Keratinocyte (primary cell): ENCODE measurements at regions not wholly inside any gene's neighbourhood (a gene's known extent, or its start where the extent isn't known, plus 50 kb on each side); places are given as distances from the start of the nearest gene placed in this dataset.

Experiments
- DNase-seq: peaks from one replicate; pipeline ENCODE4 v3.0.0-alpha.2; 2011; ENCODE audit warnings: low read depth, missing footprints, low spot score
- FAIRE-seq: peaks from 2 replicates; lab custom pipeline; 2011; peaks lifted over from hg19 to GRCh38; lab: Jason Lieb, UNC
- H2AFZ ChIP-seq: 2 replicates; pipeline ENCODE4 v1.6.0; 2012; ENCODE audit warnings: low read length, control low read depth, inconsistent platforms; ENCODE audit not compliant: control insufficient read depth
- H3K27ac ChIP-seq: 2 replicates; pipeline ENCODE4 v1.5.1; 2011; ENCODE audit warnings: low read length; ENCODE audit not compliant: control insufficient read depth, insufficient read depth
- H3K27me3 ChIP-seq: 3 replicates; pipeline ENCODE4 v1.6.0; 2011; ENCODE audit warnings: low read length; ENCODE audit not compliant: control insufficient read depth, insufficient read depth; ENCODE audit errors: extremely low read depth
- H3K36me3 ChIP-seq, 2 experiments: 2 replicates in 1 of 2; 3 replicates in 1 of 2; pipeline ENCODE4 v1.5.1; 2011; ENCODE audit warnings: low read length in 2 of 2, mild to moderate bottlenecking in 1 of 2; ENCODE audit not compliant: control insufficient read depth in 2 of 2, insufficient read depth in 2 of 2; ENCODE audit errors: extremely low read depth in 1 of 2
- H3K4me1 ChIP-seq: 3 replicates; pipeline ENCODE4 v1.5.1; 2011; ENCODE audit warnings: low read length; ENCODE audit not compliant: control insufficient read depth, insufficient read depth; ENCODE audit errors: extremely low read depth
- H3K4me2 ChIP-seq: 3 replicates; pipeline ENCODE4 v1.6.0; 2011; ENCODE audit warnings: low read depth, low read length; ENCODE audit not compliant: control insufficient read depth, insufficient read depth; ENCODE audit errors: extremely low read depth
- H3K4me3 ChIP-seq, 3 experiments: fragments of 200-600 bp in 1 of 3; sonication (generic) in 1 of 3; 2 replicates in 2 of 3; 3 replicates in 1 of 3; pipeline ENCODE4 v1.5.1; 2011 to 2016; ENCODE audit warnings: low read length in 3 of 3, mild to moderate bottlenecking in 3 of 3, control low read depth in 2 of 3, inconsistent platforms in 1 of 3, low read depth in 1 of 3, mixed read lengths in 1 of 3, mixed run types in 1 of 3, moderate library complexity in 1 of 3; ENCODE audit not compliant: control insufficient read depth in 2 of 3, insufficient read depth in 2 of 3; ENCODE audit errors: extremely low read depth in 1 of 3
- H3K79me2 ChIP-seq: 2 replicates; pipeline ENCODE4 v1.6.0; 2012; ENCODE audit warnings: low read length; ENCODE audit not compliant: control insufficient read depth, insufficient read depth
- H3K9ac ChIP-seq: 3 replicates; pipeline ENCODE4 v1.6.0; 2011; ENCODE audit warnings: low read length; ENCODE audit not compliant: control insufficient read depth, insufficient read depth; ENCODE audit errors: extremely low read depth
- H3K9me1 ChIP-seq: 3 replicates; pipeline ENCODE4 v1.6.0; 2011; ENCODE audit warnings: low read length; ENCODE audit not compliant: control insufficient read depth, insufficient read depth; ENCODE audit errors: extremely low read depth
- H3K9me3 ChIP-seq: 2 replicates; pipeline ENCODE4 v1.5.1; 2012; ENCODE audit warnings: low read depth, low read length; ENCODE audit not compliant: control insufficient read depth
- H4K20me1 ChIP-seq: 3 replicates; pipeline ENCODE4 v1.6.0; 2011; ENCODE audit warnings: low read length; ENCODE audit not compliant: control insufficient read depth, insufficient read depth; ENCODE audit errors: extremely low read depth
- EZH2 ChIP-seq: IDR thresholded peaks from one replicate; pipeline ENCODE4 v1.6.1; 2012; ENCODE audit warnings: inconsistent platforms, mild to moderate bottlenecking, low read length, moderate library complexity
- dilution Hi-C: fragments of 300-500 bp; cut with MboI; formaldehyde crosslinking; loops from one replicate; pipeline ENCODE4 v1.7.0; 2020; ENCODE audit warnings: low sequenced_read_pairs; ENCODE audit not compliant: extremely low pct_ligation_motif_present
- TF ChIP-seq, protein P1 (sequence below), 3 experiments: IDR thresholded peaks in 1 of 3; conservative IDR thresholded peaks in 1 of 3; optimal IDR thresholded peaks in 1 of 3; 2 replicates in 2 of 3; 3 replicates in 1 of 3; pipeline versions ENCODE3 to v1.5.1; 2011; ENCODE audit warnings: low read length in 3 of 3, mild to moderate bottlenecking in 3 of 3, moderate library complexity in 2 of 3, control low read depth in 1 of 3, inconsistent platforms in 1 of 3; ENCODE audit not compliant: insufficient read depth in 2 of 3; ENCODE audit errors: extremely low read depth in 1 of 3

DNA sequence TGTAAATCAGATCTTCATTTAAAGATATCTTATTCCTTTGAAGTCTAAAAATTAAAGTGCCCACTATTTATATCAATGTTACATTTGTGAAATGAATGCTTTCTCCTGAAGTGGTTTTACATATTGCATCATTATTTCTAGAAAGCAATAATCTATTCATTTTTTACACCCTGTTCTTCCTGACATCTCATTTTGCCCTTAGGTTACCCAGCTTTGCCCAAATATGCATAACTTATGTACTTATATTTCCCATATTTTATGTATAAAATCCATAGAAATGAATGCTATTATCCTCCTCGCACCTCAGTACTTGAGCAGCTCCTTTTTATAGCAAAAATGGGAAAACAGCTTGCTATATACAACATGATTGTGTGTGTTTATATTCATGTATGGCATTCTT is 396.5 kb upstream of the DSEL start:
- H3K79me2 ChIP-seq, result no peaks in the 10 kb centered on the region
- dilution Hi-C loops, result no loop called here
- H2AFZ ChIP-seq, result no peak overlapping the region
- no peaks in the 10 kb centered on the region for H3K9me1 ChIP-seq
- no peak overlapping the region for H3K4me2 ChIP-seq
- no peak overlapping the region for H3K4me3 ChIP-seq
- FAIRE-seq (no peak), DNase-seq (no peak)
- no peak overlapping the region for H3K9ac ChIP-seq
- H3K4me1 ChIP-seq, result no peaks in the 10 kb centered on the region
- no peaks in the 10 kb centered on the region for H3K9me3 ChIP-seq
- TF ChIP-seq, protein P1, sequence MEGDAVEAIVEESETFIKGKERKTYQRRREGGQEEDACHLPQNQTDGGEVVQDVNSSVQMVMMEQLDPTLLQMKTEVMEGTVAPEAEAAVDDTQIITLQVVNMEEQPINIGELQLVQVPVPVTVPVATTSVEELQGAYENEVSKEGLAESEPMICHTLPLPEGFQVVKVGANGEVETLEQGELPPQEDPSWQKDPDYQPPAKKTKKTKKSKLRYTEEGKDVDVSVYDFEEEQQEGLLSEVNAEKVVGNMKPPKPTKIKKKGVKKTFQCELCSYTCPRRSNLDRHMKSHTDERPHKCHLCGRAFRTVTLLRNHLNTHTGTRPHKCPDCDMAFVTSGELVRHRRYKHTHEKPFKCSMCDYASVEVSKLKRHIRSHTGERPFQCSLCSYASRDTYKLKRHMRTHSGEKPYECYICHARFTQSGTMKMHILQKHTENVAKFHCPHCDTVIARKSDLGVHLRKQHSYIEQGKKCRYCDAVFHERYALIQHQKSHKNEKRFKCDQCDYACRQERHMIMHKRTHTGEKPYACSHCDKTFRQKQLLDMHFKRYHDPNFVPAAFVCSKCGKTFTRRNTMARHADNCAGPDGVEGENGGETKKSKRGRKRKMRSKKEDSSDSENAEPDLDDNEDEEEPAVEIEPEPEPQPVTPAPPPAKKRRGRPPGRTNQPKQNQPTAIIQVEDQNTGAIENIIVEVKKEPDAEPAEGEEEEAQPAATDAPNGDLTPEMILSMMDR (optimal IDR thresholded peaks at IDR 0.05 in 1 of 3, IDR thresholded peaks at IDR 0.05 in 1 of 3, conservative IDR thresholded peaks at IDR 0.05 in 1 of 3; ENCODE audit: extremely low read depth in 1 of 3, insufficient read depth in 2 of 3, low read length in 3 of 3), result no peak
- no peak for TF ChIP-seq EZH2
- no peak overlapping the region for H3K27ac ChIP-seq
- no peaks in the 10 kb centered on the region for H4K20me1 ChIP-seq
- no peaks in the 10 kb centered on the region for H3K36me3 ChIP-seq
- H3K27me3 ChIP-seq, result no peaks in the 10 kb centered on the region

DNA sequence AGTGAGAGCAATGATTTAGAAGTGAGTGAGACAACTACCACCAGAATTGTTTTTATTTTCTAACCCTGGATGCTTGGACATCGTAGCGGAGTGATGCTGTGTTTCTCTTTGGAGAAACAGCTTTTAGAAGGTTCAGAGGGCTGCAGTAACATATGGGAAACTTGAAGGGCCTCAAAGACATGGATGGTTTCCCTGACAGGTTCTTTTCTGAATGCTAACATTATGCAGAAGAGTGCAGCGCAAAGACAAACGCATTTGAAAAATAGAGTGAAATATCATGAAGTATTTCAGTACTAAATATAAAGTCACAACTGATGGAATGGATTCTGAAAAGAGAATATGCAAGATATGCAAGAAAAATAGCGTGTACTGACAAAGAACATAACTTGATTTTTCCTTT is 385.1 kb upstream of the DSEL start:
- Histone ChIP-seq H4K20me1 (no peaks in the 10 kb centered on the region), H3K4me2 (no peak overlapping the region), H2AFZ (no peak overlapping the region), H3K36me3 (no peaks in the 10 kb centered on the region), H3K9me1 (no peaks in the 10 kb centered on the region), H3K9ac (no peak overlapping the region), H3K79me2 (no peaks in the 10 kb centered on the region), H3K4me1 (no peaks in the 10 kb centered on the region), H3K27me3 (no peaks in the 10 kb centered on the region), H3K27ac (no peak overlapping the region), H3K4me3 (no peak overlapping the region), H3K9me3 (no peaks in the 10 kb centered on the region)
- DNase-seq, result no peak
- no peak for FAIRE-seq
- dilution Hi-C loops, result no loop called here
- no peak for TF ChIP-seq EZH2
- TF ChIP-seq, protein P1 (optimal IDR thresholded peaks at IDR 0.05 in 1 of 3, IDR thresholded peaks at IDR 0.05 in 1 of 3, conservative IDR thresholded peaks at IDR 0.05 in 1 of 3; ENCODE audit: extremely low read depth in 1 of 3, insufficient read depth in 2 of 3, low read length in 3 of 3), result no peak
